SU-DHL-6 (cell line): ENCODE measurements at regions not wholly inside any gene's neighbourhood (a gene's known extent, or its start where the extent isn't known, plus 50 kb on each side); places are given as distances from the start of the nearest gene placed in this dataset.

Experiments used
- EZH2phosphoT487 ChIP-seq: fragments of 200-600 bp; sonication (generic), shearing (Covaris generic); conservative IDR thresholded peaks from 2 replicates; pipeline ENCODE4 v1.6.1; 2018; ENCODE audit warnings: mild to moderate bottlenecking, antibody characterized with exemption, low read length, moderate library complexity, mixed read lengths
- TF ChIP-seq, protein P1 (sequence below): fragments of 200-600 bp; sonication (generic); IDR thresholded peaks from one replicate; pipeline ENCODE4 v1.5.1; 2017; ENCODE audit warnings: antibody characterized with exemption, mild to moderate bottlenecking, low read length, moderate library complexity; ENCODE audit not compliant: insufficient read depth, poor library complexity, severe bottlenecking

DNA sequence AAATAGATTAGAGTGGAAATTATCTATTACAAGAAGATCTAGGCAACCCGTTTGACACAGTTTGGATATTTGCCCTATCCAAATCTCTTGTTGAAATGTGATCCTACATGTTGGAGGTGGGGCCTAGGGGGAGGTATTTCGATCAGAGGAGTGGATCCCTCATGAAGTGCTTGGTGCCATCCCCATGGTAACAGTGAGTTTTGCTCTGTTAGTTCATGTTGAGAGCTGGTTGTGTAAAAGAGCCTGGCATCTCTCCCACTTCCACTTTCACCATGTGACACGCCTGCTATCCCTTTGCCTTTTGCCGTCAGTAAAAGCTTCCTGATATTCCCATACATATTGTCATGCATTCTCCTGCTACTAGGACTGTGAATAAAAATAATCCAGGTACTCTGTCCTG, 66.4 kb upstream of the FLRT2 start:
- TF ChIP-seq, protein P1, sequence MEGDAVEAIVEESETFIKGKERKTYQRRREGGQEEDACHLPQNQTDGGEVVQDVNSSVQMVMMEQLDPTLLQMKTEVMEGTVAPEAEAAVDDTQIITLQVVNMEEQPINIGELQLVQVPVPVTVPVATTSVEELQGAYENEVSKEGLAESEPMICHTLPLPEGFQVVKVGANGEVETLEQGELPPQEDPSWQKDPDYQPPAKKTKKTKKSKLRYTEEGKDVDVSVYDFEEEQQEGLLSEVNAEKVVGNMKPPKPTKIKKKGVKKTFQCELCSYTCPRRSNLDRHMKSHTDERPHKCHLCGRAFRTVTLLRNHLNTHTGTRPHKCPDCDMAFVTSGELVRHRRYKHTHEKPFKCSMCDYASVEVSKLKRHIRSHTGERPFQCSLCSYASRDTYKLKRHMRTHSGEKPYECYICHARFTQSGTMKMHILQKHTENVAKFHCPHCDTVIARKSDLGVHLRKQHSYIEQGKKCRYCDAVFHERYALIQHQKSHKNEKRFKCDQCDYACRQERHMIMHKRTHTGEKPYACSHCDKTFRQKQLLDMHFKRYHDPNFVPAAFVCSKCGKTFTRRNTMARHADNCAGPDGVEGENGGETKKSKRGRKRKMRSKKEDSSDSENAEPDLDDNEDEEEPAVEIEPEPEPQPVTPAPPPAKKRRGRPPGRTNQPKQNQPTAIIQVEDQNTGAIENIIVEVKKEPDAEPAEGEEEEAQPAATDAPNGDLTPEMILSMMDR, result no peak
- no peak for TF ChIP-seq EZH2phosphoT487
